Mesendoderm (in vitro differentiated cells): ENCODE measurements at regions not wholly inside any gene's neighbourhood (a gene's known extent, or its start where the extent isn't known, plus 50 kb on each side); places are given as distances from the start of the nearest gene placed in this dataset. TPM values are rescaled to one million over a fixed set of nuclear protein-coding genes. Genes with fewer than 3 reads are reported as not detected.

Experiments
- DNase-seq: peaks from one replicate; pipeline ENCODE4 v3.0.0; 2013
- H2AK5ac ChIP-seq: 2 replicates; pipeline ENCODE4 v1.6.1; 2013; ENCODE audit warnings: low read length, inconsistent platforms
- H2BK120ac ChIP-seq: 2 replicates; pipeline ENCODE4 v1.6.1; 2013; ENCODE audit warnings: low read depth, mild to moderate bottlenecking, low read length, moderate library complexity, mixed read lengths
- H2BK15ac ChIP-seq: replicated peaks from 2 replicates; pipeline ENCODE4 v1.6.1; 2013; ENCODE audit warnings: low read depth, mild to moderate bottlenecking, moderate library complexity
- H2BK5ac ChIP-seq: 2 replicates; pipeline ENCODE4 v1.6.1; 2013; ENCODE audit warnings: low read length, inconsistent platforms
- H3K18ac ChIP-seq: 2 replicates; pipeline ENCODE4 v1.6.1; 2013; ENCODE audit warnings: mild to moderate bottlenecking, low read length, mixed read lengths
- H3K23ac ChIP-seq: one replicate; pipeline ENCODE4 v1.6.1; 2013; ENCODE audit warnings: low read length
- H3K27ac ChIP-seq: 2 replicates; pipeline ENCODE4 v1.5.1; 2013; ENCODE audit warnings: low read depth, mild to moderate bottlenecking, inconsistent platforms, low read length, moderate library complexity
- H3K27me3 ChIP-seq: 2 replicates; pipeline ENCODE4 v1.6.1; 2013; ENCODE audit warnings: low read length, control low read depth, mild to moderate bottlenecking, inconsistent platforms; ENCODE audit not compliant: insufficient read depth, poor library complexity
- H3K36me3 ChIP-seq: 2 replicates; pipeline ENCODE4 v1.6.1; 2013; ENCODE audit warnings: low read length, inconsistent platforms; ENCODE audit not compliant: control insufficient read depth, insufficient read depth
- H3K4ac ChIP-seq: one replicate; pipeline ENCODE4 v1.6.1; 2013; ENCODE audit warnings: low read depth, mild to moderate bottlenecking, low read length, moderate library complexity
- H3K4me1 ChIP-seq: 2 replicates; pipeline ENCODE4 v1.6.1; 2013; ENCODE audit warnings: low read depth, low read length, inconsistent platforms; ENCODE audit not compliant: control insufficient read depth
- H3K4me2 ChIP-seq: 2 replicates; pipeline ENCODE4 v1.6.1; 2013; ENCODE audit warnings: low read length
- H3K4me3 ChIP-seq: 2 replicates; pipeline ENCODE4 v1.5.1; 2013; ENCODE audit warnings: mild to moderate bottlenecking, low read length
- H3K56ac ChIP-seq: one replicate; pipeline ENCODE4 v1.6.1; 2013; ENCODE audit warnings: low read length
- H3K79me1 ChIP-seq: 2 replicates; pipeline ENCODE4 v1.6.1; 2013; ENCODE audit warnings: low read length, inconsistent platforms
- H3K79me2 ChIP-seq: 2 replicates; pipeline ENCODE4 v1.6.1; 2013; ENCODE audit warnings: mild to moderate bottlenecking, low read length; ENCODE audit not compliant: control insufficient read depth, insufficient read depth
- H3K9ac ChIP-seq: 2 replicates; pipeline ENCODE4 v1.6.1; 2013; ENCODE audit warnings: low read length, inconsistent platforms
- H4K5ac ChIP-seq: one replicate; pipeline ENCODE4 v1.6.1; 2013; ENCODE audit warnings: low read length
- H4K8ac ChIP-seq: one replicate; pipeline ENCODE4 v1.6.1; 2013; ENCODE audit warnings: low read depth, mild to moderate bottlenecking, control low read depth, low read length, moderate library complexity
- WGBS: extraction: QIAGEN DNeasy Blood & Tissue Kit; methylation state at CpG from one replicate; pipeline ENCODE4 v1.1.7; 2013; ENCODE audit warnings: low lambda C conversion rate, missing lambda C conversion rate; ENCODE audit not compliant: insufficient coverage; ENCODE audit errors: extremely low coverage; 5-methylcytosine and 5-hydroxymethylcytosine counted together
- small RNA-seq: library from polyadenylated mRNA; stranded (forward); fragments of <200 nt; extraction: miRNeasy Mini kit (QIAGEN cat#:217004); gene quantifications from one replicate; pipeline ENCODE3, GENCODE V24; 2013; ENCODE audit not compliant: insufficient read depth

- H3K79me1 ChIP-seq, result no peaks in the 10 kb centered on the region
- DNase-seq, result no peak
- WGBS, result no CpG with 5 or more reads among the region's 2 CpGs
Measured at GRCh38 chr4:135684001-135684400, 1482.4 kb upstream of the PABPC4L start.

GRCh38 chr4:135672202-135672601 is 1470.6 kb upstream of the PABPC4L start:
- Histone ChIP-seq H2BK15ac (no peak overlapping the region), H4K8ac (no peak overlapping the region), H3K4me1 (no peaks in the 10 kb centered on the region), H2BK120ac (no peak overlapping the region), H2AK5ac (no peak overlapping the region), H3K23ac (no peak overlapping the region), H3K27me3 (no peaks in the 10 kb centered on the region), H3K56ac (no peak overlapping the region), H3K4ac (no peak overlapping the region), H4K5ac (no peak overlapping the region), H3K9ac (no peak overlapping the region), H3K79me2 (no peaks in the 10 kb centered on the region), H3K4me3 (no peak overlapping the region), H3K36me3 (no peaks in the 10 kb centered on the region), H3K4me2 (no peak overlapping the region), H3K27ac (no peak overlapping the region), H3K79me1 (no peaks in the 10 kb centered on the region), H2BK5ac (no peak overlapping the region), H3K18ac (no peak overlapping the region)
- no peak for DNase-seq
- WGBS, result no CpG with 5 or more reads among the region's 2 CpGs

More at GRCh38 chr4:135684001-135684400, 1482.4 kb upstream of the PABPC4L start:
- no peak overlapping the region for H3K4ac ChIP-seq
- H2BK15ac ChIP-seq, result no peak overlapping the region
- no peak overlapping the region for H4K8ac ChIP-seq
- no peaks in the 10 kb centered on the region for H3K79me2 ChIP-seq
- H3K4me2 ChIP-seq, result no peak overlapping the region
- no peaks in the 10 kb centered on the region for H3K4me1 ChIP-seq
- H3K56ac ChIP-seq, result no peak overlapping the region
- no peaks in the 10 kb centered on the region for H3K36me3 ChIP-seq
- no peak overlapping the region for H2BK5ac ChIP-seq
- H3K27me3 ChIP-seq, result no peaks in the 10 kb centered on the region
- H3K18ac ChIP-seq, result no peak overlapping the region
- H3K9ac ChIP-seq, result no peak overlapping the region
- no peak overlapping the region for H3K27ac ChIP-seq
- no peak overlapping the region for H2BK120ac ChIP-seq
- H2AK5ac ChIP-seq, result no peak overlapping the region
- H4K5ac ChIP-seq, result no peak overlapping the region
- H3K4me3 ChIP-seq, result no peak overlapping the region
- no peak overlapping the region for H3K23ac ChIP-seq

GRCh38 chr4:135670548-135670947 is 1469.0 kb upstream of the PABPC4L start:
- no peaks in the 10 kb centered on the region for H3K36me3 ChIP-seq
- H4K5ac ChIP-seq, result no peak overlapping the region
- H3K56ac ChIP-seq, result no peak overlapping the region
- no peak overlapping the region for H2AK5ac ChIP-seq
- H3K18ac ChIP-seq, result no peak overlapping the region
- no peak overlapping the region for H3K23ac ChIP-seq
- no peak overlapping the region for H3K4me2 ChIP-seq
- H3K4ac ChIP-seq, result no peak overlapping the region
- no peaks in the 10 kb centered on the region for H3K27me3 ChIP-seq
- H3K4me3 ChIP-seq, result no peak overlapping the region
- H3K79me1 ChIP-seq, result no peaks in the 10 kb centered on the region
- H3K9ac ChIP-seq, result no peak overlapping the region
- H2BK120ac ChIP-seq, result no peak overlapping the region
- no peak overlapping the region for H2BK5ac ChIP-seq
- H4K8ac ChIP-seq, result no peak overlapping the region
- H3K27ac ChIP-seq, result no peak overlapping the region
- no peaks in the 10 kb centered on the region for H3K79me2 ChIP-seq
- no peak for DNase-seq
- H3K4me1 ChIP-seq, result no peaks in the 10 kb centered on the region
- no peak overlapping the region for H2BK15ac ChIP-seq

Small RNAs in the stretch of these regions (small RNA-seq; reads per million reads assigned to genes)
- not detected for gene RNU1-89P
- not detected for gene SERF1AP1
